ENCODE measurements at regions not wholly inside any gene's neighbourhood (a gene's known extent, or its start where the extent isn't known, plus 50 kb on each side); places are given as distances from the start of the nearest gene placed in this dataset.

DNA sequence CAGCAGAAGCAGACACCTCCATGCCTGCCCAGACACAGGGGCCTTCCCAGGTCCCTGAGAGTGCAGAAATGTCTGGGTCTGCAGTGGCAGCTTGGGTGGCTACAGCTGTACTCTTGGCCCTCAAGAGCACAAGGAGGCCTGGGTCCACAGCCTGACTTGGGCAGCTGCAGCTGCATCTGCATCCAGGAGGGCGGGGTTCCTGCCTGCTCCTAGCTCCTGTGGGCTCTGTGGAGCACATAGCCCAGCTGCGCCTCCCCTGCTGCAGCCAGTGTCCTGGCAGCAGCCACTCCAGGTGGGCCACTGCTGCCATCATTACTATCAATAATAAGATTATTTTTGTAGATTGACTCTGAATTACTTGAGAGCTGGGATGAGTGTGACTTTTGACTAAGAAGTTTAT lies 162.0 kb upstream of the PTCH1 start:
- DNase-seq: no peak

DNA sequence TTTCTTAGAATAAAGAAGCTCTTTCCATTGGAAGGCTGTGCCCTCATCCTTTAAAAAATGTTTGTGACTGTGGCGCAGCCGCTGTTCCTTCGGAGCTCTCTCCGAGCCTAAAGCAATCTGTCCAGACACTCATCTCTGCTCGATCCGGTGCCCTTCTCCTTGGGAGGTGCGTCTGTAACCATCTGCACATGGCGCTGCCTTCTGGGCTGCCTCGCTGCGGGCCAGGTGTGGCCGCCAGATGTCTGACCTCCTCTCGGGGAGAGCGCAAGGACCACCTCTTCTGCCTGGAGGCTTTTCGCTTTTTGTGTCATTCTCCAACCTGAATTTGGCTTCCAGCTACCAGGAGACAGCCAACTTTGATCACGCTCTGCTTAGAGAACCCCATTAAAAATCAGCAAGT lies 153.4 kb upstream of the PTCH1 start:
- DNase-seq: no peak

DNA sequence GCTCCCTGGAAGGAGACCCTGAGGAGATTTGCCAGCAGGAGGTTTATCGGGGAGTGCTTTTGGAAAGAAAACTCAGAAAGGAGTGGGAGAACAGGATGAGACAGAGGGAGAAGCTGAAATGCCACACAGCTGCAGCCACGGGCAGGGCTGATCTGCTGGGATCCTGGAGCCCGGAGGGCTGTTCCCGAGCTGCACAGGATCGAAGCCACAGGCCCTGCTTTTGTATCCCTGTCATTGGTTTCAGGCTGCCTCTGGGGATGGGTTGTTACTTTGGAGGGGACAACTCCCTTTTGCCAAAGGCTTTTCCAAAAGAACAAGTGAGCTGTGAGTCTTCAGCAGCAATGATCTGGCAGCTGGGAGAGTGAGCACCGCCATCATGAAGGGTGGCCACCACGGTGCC lies 152.5 kb upstream of the PTCH1 start:
- no peak for DNase-seq

DNA sequence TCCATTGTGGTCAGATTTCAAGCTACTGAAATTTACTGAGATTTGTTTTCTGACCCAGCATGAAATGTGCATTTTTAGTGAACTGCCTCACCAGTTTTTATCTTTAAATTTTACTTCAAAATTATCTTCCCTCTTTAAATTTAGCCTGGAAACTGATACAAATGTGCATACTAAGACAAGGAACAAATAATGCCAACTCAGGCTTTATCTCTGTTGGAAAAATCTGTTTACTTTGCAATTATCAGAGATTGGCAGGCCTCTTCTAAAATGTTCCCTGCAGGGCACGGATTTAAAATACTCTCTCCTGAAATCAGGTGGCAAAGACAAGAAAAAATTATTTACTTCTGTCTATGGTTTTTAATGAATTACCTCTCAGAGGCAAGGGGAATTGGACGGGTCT lies 151.0 kb upstream of the PTCH1 start:
- DNase-seq: no peak

DNA sequence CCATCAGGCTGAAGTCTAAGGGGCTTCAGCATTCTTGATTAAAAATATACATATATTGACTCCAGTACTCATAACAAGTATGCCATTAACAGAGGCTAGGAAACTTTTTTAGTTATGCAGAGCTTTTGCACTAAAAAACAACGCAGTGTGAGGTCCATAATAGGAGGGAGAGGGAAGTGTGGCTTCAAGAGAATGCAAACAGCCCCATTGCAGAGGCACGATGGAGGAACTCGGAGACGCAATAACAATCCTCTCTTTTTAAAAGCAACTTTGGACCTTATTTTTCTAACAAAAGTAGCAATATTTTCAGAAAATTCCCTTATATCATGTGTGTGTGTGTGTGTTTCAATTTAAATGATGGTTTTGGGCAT lies 150.0 kb upstream of the PTCH1 start:
- no peak for DNase-seq

DNA sequence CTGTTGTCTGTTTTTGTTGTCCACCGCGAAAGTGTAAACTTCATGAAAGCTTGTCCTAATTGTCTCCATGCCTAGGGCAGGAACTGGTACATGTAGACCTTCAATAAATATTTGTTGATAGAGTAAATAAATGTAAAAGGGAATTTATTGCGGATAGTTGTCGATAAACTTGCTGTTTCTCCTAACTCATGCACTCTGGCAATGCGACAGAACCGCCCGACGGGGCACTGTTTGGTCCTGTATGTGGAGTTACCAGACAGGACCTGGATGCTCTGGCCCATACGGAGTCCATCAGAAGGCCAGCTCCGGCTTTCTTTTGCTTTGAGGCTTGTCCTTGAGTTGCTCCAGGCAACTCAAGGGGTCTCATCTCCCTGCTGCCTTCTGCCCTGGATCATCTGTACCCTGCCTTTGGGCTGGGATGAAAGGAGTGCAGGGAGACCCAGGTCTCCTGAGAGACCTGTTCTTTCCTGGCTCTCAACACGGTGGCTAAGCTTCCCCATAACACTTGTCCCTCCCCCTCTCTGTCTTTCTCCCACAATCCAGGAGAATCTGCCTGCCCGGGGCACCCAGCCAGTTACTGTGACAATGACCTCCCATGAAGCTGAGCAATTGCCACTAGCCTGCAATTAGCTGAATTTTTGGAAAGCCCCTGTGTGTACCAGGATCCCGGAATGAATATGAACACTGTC lies 149.5 kb upstream of the PTCH1 start:
- peak in 2 of 58 donors; percentile 2 to 7 for DNase-seq

DNA sequence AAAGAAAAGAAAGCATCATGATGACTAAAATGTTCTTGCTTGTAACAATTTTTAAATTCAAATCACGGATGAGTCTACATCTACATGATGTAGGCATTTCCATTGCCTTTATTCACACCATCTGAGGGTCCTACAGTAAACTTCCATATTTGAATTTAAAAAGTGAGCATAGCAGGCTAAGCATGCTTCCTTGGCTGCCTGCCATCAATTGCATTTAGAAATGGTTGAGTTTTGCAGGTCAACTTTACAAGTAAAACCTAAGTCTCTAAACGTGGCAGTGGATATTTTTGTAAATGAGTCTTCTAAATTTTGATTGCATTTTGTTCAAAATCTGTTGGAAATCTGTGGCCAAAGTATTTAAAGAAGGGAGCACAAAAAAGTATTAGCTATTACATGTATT lies 136.5 kb upstream of the PTCH1 start:
- no peak for DNase-seq

DNA sequence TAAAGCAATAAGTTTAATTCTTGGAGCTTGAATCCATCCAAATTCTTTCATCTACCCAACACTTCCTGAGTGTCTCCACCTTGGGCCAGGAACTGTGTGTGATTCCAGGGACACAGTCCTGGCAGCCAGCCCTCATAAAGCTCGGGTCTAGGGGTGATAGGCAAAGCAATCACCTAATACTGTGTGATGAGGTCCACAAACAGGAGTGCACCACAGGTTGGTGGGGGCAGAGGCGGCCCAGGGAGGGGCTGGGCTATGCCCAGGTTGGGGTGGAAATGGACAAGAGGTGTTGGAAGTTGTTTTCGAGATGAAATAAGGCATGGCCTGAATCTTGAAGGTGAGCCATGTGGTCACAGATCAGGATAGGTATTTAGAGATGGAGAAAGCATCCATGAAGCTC lies 133.9 kb upstream of the PTCH1 start:
- DNase-seq: no peak

DNA sequence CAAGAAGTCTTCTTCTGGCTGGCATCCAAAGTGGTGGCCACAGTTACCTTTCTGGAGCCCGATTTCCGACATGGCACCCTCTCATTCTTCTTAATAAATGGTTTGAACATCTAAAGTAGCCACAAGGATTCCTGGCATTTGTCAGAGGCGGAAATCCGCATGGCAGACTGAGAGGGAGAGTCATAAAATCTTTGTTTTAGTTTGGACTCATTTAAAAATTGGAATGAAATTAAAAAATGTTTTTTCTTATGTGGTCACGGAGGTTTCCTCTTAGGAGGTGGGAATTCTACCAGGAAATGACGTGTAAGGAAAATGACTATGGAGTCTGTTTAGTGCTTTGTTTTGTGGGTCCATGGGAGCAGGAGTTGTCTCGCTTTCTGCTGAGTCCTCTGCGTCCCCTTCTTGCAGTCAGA lies 133.0 kb upstream of the PTCH1 start:
- no peak for DNase-seq

DNA sequence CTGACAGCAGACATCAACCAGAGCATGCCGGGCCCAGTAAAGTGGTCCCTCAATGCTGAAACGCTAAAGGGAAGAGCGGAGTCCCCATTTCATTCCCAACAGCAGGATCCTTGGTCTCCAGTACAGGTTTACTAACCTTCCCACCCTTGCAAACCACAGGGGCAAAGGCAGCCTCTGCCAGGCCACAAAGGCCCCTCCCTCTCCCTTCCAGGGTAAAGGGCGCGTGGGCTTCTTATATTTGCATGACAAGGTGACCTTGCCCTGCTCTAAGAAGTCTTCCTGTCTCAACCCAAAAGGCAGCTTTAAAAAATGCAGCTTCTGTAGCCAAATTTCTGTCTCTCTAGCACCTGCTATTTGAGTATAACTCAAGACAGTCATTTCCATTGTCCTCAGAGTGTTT lies 131.5 kb upstream of the PTCH1 start:
- DNase-seq: no peak

DNA sequence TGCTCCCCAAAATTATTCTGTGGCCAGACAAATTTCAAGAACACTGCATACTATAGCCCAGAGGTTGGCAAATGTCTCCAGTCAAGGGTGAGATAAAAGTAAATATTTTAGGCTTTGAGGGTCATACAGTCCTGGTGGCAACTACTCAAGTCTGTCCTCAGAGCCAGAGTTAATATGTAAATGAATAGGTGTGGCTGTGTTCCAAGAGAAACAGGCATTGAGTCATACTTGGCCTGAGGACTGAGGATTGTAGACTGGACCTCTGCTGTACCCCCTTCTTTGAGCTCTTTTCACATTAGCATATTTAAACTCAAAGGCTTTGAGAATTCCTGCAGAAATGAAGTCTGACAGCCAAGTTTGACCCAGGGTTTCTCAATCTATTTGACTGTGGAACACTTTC lies 129.2 kb upstream of the PTCH1 start:
- peak in 1 of 58 donors; percentile 9 for DNase-seq

DNA sequence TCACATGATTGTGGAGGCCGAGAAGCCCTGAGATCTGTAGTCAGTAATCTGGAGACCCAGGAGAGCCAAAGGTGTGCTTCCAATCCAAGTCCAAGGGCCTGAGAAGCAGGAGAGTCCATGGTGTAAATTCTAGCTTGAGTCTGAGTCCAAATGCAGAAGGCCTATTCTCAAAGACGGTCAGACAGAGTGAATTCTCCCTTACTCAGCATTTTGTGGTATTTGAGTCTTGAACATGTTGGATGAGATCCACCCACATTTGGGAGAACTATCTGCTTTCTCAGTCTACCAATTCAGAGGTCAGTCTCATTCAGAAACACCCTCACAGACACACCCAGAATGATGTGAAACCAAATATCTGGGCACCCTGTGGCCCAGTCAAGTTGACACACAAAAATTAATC lies 128.8 kb upstream of the PTCH1 start:
- DNase-seq: no peak

DNA sequence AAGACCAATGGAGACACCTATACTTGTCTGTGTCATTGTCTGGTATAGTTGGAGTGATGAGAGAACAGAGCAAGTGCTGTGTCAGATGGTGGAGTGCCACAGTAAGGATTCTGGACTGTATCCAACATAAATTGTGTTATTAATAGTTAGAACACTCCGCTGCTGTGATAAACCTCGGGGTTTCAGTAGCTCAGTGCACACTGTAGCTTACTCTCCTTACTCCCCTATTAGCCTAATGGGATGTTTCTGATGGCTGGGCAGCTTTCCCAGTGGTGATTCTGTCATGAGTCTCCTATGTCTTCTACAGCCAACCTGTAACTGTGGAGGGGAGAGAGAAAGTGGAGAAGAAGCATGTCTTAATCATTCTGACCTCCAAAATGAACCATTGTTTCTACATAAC lies 127.6 kb upstream of the PTCH1 start:
- DNase-seq: no peak

DNA sequence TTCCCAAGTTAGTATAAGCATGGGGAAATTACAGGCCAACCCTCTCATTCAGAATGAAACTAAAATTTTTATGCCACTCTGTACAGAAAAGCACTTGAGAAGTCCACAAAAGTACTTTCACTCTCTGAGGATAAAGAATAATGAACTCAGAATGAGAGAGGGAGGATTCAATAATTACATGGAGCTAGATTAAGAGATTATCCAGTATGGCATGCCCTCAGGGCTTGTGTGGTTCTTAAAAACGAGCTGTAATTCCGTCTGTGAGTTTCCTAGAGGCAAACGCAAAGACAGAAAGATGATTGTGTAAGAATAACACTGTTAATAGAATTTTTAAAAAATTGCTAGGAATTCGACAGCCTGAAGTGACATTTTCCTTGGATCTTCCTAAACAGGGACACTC lies 126.8 kb upstream of the PTCH1 start:
- DNase-seq: no peak

DNA sequence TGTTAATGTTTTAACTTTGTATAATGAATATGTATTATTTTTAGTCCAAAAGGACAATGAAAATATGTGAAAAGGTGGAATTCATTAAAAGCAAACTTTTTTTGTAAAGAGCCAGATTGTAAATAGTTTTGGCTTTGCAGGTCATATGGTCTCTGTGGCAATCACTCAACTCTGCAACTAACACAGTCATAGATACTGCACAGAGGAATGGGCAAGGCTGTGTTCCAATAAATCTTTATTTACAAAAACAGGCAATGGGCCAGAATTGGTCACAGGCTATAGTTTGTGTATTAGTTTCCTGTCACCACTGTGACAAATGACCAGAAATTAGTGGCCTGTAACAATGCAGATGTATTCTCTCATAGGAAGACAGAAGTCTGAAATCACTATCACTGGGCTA lies 125.4 kb upstream of the PTCH1 start:
- no peak for DNase-seq

DNA sequence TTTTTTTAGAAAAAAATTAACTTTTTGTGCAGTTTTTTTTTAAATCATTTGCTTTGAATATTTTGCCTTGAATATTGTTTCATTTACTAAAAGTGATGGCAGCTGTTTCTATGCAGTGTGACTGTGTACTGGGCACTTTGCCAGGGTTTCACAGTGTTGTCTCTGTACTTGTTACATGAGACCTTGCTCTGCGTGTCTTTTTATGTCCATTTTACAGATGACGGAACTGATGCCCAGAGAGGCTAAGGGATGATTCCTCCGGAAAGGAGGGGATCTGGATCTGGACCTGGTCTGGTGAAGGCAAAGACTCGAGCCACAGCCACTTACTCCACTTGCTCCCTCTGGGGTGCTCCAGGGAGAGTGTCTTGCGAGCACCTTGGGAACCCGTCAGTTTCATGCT lies 124.8 kb upstream of the PTCH1 start:
- peak in 1 of 58 donors; percentile 2 for DNase-seq

DNA sequence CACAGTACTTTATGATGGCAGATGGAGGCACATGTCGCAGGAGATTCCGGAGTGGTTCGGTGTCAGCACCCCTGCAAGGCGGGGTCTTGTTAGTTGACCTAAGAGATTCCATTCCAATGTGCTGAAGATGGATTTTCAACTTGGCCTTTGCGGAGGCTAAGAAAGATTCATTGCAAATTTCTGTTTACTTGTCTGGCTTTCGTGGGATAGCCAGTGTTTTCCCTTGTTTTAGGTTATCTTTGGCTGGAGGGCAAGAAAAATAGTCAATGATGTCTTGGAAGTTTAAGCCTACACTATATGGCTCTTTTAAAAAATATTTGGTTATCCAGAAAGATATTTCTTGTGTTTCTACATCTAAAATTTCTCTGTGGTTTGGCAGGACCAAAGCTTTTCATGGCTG lies 123.6 kb upstream of the PTCH1 start:
- DNase-seq: no peak

DNA sequence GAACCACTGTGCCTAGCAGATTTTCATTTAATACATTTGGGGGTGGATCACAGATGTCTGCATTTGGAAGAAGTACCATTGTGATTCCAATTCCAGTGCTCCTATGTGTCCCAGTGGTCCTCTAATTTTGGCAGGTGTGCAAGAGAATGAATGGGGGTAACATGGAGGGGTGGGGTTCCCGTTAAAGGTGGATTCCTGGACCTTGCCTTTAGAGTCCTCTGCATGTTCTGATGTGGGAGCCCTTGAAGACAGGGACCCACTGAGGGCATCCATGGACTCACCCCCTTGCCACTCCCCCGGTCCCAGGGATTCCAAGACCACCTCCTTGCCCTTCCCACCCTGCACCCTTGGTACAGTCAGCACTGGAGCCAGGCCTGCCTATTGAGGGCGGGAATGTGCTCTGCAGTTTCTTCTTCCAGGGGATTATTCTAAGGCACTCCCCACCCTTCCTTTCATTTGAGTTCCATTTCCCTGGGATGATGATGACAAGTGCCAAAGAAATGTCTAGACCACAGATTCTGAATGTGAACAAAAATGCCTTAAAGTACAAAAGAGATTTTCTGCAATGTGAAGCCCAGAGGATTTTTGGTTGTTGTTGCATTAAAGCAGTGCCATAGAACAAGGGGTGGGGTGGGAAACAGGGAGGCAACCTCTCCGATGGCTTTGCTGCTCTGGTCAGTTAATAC lies 119.4 kb upstream of the PTCH1 start:
- DNase-seq: no peak

DNA sequence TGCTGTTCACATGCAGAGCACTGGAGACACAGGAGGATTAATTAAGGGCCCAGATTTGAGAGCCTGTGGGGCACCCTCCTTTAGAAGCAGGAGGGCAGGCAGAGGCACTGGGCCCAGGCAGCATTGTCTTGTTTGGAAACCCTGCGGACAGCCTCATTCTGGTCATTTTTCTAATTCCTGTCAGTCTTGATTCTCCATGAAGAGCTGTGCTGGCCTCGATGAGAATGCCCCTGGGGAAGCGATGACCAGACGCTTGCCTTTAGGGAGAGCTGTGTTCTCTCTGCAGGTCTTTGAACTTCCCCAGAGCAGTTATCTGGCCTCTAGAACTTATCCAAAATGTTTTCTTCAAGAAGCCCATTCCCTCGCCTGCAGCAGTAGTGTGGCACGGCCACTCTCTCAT lies 117.8 kb upstream of the PTCH1 start:
- no peak for DNase-seq

DNA sequence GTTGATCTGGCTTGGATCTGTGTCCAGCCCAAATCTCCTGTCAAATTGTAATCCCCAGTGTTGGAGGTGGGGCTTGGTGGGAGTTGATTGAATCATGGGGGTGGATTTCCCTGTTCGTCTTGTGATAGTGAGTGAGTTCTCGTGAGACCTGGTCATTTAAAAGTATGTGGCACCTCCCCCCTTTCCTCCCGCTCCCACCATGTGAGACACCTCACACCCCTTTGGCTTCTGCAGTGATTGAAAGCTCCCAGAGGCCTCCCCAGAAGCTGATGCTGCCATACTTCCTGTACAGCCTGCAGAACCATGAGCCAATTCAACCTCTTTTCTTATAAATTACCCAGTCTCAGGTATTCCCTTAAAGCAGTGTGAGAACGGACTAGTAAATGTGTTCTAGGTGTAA lies 117.3 kb upstream of the PTCH1 start:
- DNase-seq: no peak

DNA sequence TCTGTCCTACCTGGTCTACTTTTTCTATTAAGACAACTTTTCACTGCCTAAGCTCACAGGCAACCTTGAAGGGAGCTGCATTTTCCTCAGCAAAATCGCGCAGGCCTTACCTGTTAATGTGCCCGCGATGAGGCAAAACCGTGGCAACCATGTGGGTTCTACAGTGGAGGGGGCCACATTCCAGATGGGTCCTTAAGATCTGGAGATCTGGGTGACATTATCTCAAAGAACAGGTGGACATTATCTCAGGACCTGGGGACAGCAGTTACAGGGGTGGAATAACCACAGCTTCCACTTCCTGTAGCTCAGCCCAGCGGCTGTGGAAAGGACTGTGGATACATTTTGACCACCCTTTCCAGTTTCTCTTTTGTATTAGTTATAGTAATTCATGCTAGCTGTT lies 112.8 kb upstream of the PTCH1 start:
- DNase-seq: no peak

DNA sequence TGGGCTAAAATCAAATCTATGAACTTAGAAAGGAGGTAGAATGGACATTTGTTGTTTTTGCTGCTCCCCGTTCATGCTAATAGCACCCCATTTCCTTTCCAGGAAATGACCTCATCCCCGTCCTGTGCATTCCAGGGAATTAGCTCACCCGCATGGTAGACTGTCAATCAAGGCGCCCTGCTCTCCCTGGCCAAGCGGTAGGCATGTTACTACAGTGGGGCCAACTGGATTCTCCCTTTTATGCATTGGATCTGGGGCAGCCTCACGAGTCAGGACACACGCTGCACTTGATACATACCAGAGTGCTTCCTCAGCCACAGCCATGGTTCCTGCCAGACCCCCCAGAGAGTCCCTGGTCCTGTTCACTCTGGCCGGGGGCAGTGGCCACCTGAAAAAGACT lies 111.0 kb upstream of the PTCH1 start:
- no peak for DNase-seq

DNA sequence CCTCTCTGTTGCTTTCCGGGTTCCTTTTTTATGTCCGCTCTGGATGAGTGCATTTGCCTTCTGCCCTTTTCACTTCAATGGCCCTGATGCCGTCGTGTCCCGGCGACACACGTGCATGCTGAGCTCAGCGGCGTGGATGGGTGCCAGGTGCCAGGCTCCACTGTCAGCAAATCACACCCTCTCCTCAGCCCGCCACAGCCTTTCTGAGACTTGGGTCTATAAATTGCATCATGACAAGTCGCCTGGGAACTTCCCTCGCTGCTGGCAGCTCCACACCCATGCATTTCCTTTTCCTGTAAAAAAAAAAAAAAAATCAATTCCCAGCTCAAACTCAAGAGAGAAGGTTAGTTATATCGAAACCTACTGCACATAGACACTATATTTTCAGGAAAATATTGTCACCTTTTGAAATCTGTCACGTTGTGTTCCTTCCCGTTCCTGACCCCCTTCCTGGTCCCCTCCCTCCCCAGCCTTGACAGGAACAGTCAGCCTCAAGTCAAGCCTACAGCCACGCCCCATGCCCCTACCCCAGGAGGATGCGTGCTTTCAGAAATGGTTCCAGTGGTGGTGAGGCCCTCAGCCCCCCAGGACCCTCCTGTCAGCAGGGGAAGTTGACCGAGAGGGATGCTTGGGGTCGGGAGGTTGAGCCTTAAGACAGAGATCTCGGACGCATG lies 110.3 kb upstream of the PTCH1 start:
- DNase-seq: peak in 1 of 58 donors; percentile 10
